ENCODE measurements at regions not wholly inside any gene's neighbourhood (a gene's known extent, or its start where the extent isn't known, plus 50 kb on each side); places are given as distances from the start of the nearest gene placed in this dataset.
"Not testable (repeated sequence)": the region's sequence is repeated elsewhere in the genome, so short reads cannot be mapped to it uniquely, and the experiment has no call there.

DNA sequence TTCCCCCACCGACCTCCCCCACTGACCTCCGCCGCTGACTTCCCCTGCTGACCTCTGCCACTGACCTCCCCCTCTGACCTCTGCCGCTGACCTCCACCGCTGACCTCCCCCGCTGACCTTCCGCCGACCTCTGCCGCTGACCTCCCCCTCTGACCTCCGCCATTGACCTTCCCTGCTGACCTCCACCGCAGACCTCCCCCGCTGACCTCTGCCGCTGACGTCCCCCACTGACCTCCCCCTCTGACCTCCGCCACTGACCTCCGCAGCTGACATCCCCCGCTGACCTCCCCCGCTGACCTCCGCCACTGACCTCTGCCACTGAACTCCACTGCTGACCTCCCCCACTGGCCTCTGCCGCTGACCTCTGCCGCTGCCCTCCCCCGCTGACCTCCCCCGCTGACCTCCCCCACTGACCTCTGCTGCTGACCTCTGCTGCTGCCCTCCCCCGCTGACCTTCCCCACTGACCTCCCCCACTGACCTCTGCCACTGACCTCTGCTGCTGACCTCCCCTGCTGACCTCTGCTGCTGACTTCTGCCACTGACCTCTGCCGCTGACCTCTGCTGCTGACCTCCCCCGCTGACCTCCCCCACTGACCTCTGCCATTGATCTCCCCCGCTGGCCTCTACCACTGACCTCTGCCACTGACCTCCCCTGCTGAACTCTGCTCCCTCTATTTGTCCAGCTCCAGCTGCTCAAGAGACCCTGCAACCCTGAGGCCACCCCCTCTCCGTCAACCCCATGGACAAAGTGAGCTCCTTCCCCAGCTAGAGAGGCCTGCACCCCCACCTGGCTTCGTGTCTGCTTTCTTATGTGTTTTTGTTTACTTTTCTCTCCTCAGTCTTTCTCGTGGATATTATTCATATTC lies 91.4 kb upstream of the AFDN start:
- DNase-seq (ENCODE audit: low read depth): no peak

DNA sequence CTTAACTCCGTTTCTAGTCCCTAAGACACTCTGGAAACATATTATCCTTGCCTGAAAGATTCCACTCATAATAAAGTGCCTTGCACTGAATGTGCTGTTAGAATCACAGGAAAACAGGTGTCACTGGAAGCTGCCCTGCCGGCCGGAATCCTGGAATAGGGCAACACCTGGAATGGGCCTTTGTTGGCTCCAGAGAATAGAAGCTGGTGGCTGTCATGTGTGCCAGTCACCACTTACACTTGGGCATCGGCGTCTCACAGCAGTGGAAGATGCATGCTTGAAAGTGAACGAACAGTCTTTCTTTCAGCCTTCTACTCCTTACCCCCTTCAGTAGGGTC lies 90.8 kb upstream of the AFDN start:
- no peak for DNase-seq (ENCODE audit: low read depth)

DNA sequence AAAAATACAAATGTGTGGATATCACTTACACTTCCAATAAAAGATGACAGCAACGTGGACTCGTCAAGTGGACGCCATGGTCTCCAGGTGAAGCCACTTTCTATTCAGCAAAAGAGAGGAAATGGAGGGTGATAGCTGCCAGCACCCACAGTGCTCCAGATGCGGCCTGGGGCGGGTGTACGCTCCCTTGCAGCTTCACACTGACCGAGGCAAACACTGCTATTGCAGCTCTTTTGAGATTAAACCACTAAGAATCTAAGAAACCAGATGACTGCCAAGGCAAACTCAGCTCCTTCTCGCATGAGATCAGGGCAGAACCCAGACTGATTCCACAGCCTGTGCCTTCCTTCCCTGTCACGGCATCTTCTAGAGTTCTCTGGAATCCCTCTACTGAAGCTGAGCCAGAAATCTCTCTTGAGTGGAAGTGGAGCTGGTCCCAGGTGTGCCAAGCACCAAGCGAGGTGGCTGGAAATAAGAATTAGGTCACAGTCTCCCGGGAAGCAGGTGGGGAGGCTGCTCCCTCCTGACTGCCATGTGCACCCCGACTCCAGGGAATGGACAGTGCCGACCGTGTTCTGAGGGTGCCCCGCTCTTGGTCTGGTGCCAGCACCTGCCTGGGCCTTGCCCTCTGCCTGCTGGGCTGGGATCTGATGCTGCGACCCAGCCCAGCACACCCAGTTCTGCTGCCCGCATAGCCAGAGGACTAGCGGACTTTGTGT lies 90.1 kb upstream of the AFDN start:
- no peak for DNase-seq (ENCODE audit: low read depth)

DNA sequence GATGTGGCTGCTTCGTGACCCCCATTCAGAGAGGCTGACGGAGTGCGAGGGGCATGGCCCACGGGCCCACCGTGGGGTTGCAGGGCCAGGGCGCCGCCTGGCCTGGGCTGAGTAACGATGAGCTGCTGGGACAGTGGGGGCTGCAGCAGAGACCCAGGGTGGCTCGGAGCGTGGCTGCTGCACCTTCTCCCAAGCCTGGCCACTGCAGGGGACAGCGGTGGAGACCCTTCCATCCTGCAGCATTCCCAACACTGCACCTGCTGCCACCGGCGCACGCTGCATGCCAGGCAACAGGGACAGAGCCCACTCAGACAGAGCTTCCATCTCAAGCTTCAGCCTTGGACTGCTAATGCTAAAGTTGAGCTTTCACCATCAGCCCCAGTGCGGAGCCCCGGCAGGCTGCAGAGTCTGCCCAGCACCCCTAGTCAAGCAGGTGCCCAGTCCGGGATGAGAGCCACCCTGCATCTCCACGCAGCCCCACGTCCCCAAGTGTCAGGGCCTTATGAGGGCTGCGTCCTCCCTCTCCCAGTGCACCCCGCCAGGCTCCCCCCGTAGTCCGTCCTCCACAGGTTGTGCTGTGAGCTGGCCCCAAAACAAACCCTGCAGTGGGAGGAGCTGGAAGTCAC lies 89.4 kb upstream of the AFDN start:
- no peak for DNase-seq (ENCODE audit: low read depth)

DNA sequence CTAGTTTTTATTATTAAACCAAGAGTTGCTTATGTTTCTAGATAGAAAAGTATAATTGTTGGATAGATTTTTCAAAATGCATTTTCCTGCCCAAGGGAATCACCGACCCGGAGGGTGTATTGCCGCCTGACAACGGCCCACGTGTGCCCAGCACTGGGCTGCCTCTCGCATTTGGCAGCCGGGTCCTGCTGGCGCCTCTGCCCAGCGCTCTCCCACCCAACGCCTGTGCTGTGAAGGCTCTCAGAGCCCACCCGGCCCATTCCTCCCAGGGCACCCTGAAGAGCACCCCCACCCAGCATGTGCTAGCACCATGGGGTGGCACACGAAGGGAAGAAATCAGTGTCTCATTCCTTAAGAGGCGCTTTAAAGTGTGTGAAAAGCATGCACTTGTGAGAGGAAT lies 88.3 kb upstream of the AFDN start:
- no peak for DNase-seq (ENCODE audit: low read depth)

DNA sequence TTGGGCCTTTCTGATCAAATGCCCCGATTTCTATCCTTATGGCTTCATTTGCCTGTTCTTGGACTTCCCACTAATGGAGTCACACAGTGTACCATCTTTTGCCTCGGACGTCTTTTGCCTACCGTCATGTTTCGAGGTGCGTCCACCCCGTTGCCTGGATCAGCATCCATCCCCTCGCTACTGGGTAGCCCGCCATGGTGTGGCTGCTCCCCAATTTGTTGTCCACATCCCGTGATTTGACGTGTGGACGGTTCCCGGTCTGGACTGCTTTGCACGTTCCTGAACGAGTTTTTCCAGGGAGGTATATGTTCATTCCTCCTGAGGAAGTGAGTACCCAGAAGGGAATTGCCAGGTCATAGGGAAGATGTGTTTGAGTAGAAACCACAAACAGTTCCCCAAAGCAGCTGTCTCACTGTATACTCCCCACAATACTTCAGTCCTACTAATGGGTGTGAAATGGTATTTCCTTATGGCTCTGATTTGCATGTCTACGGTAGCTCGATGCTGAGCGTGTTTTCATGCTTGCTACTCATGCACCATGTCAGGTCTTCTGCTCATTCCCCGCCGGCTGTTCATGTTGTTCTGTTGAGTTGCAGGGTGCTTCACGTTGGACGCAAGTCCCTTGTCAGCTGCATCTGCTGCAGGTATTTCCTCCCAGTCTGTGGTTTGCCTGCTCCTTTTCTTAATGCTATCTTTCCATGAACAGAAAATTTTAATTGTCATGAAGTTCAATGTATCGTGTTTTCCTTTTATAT lies 86.8 kb upstream of the AFDN start:
- DNase-seq (ENCODE audit: low read depth): no peak

DNA sequence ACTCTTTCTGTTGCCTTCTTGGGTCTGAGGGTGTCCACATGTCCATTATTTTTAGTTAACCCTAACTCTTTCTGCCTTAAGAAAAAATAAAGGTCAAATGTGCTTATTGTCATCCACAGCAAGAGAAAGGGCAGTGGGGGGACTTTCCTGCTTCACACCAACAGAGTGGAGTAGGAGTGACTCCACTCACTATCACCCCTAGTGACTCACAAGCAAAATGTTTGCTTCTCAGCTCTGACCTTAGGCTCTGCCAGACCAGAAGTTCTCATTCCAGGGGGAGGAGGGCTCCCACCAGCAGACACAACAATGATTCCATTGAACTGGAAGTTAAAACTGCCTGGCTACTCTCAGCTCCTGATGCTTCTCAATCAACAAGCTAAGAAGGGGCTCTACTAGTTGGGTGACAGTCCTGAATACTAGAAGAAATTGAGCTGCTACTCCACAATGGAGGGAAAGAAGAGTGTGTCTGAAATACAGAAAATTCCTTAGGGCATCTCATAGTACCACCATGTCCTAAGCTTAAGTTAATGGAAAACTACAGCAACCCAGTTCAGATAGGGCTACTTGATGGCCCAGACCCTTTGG lies 83.9 kb upstream of the AFDN start:
- DNase-seq (ENCODE audit: low read depth): no peak

DNA sequence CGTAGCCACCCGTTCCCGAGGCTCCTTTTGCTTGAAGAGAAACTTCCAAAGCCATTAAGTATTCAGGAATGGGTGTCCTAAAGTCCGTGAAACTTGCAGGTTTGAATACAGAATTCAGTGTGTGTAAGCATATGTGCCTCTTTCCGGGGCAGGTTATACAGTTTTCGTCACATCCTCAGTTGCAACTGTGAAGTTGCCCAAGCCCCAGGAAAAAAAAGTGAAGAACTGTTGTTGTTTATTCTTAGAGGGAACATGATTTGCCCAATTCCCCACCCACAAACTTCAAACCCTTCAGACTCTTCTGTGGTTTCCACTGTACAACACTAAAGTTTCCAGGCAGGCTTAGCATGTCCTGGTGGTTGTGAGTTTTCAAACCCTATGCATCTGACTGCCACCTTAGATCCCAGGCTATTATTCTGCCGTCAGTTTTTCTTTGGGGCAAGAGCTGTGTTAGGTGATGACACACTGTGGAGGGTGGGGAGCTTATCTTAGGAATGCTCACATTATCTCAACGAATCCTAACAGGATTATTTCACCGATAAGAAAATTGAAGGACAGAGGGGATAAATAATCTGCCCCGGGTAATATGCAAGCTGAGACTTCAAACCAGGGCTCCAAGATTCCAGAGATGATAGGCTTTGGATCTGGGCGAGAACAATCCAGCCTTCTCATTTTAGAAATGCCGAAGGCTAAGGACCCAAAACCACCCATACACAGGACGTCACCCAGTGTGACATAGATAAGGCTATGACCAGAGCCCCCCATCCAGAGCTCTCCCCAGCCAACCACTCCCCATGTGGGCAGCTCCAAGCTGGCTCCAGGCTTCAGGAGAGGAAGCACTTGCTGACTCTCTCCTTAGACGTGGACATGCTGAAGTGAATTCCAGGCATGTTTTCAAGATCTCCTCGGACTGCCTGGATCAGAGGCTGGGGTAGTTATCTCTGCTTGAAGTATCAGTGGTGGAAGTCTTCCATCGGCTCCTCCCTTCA lies 81.7 kb upstream of the AFDN start:
- DNase-seq (ENCODE audit: low read depth): no peak

DNA sequence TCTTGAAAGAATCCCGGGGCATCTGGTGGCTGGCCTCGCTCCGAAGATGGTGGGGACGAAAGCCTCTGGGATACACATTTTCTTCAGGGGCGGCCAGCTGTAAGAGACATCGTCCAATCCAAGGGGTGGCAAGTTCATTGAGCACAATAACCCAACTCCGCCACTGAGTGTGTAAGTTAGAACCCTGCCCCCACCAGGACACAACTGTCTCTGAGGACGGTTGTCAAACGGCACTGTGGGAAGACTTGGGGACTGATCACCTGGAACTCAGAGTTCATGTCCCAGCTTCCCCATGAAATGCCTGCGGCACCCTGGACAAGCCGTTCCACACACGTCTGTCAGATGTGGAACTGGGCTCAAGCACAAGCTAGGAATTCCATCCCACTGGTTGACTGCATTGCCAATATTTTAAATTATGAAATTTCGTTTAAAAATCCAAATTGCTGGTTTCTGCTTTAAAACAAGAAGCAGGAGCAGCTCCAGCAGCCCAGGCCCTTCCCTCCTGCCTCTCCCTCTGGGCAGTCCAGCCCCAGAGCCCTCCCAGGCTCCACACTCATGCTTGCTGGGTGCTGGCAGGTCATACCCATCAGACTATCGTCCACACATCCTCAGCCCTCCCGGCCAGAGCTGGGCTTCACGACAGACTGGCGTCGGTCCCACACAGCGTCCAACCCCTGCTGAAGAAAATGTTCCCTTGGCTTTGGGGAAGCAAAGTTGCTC lies 80.9 kb upstream of the AFDN start:
- no peak for DNase-seq (ENCODE audit: low read depth)

DNA sequence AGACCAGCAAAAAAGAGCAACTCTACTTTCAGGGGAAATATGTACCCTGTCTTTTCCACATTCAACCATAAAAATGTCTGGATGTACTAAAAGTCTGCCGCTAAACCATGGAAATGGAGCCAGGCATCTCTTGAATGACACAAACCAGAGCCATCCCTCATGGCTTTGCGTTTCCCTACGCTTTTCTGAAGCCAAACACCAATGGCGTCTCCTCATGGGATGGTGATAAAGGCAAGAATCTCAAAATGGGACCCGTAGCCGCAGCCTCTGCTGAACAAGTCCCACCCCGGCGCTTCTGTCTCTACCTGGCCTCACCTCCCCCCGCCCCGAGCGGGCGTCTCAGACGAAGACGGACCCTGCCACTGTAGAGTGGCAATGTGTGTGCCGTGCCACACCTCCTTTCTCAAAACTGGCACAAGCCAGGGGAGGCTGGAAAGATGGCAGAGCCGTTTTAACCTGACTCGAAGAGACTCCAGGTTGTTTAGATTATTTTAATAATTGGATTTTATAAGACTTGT lies 80.3 kb upstream of the AFDN start:
- DNase-seq (ENCODE audit: low read depth): no peak

DNA sequence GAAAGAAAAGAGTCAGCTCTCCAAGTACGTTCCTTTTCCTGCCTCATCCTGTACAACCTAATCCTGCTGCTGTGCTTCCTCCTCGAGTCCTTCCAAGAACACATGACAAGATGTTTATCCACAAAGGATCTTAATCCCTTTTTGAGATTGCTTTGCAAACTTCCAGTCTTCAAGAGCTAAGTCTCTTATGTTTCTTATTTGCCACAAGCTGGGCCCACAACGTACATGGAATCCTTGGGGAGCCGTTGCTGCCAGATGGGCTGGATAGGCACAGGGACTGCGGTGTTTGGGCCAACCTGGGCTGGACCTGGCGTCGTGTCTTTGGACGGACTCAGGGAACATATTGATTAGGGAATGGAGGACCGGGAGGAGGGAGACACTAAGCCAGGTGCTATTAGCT lies 79.7 kb upstream of the AFDN start:
- DNase-seq (ENCODE audit: low read depth): no peak

DNA sequence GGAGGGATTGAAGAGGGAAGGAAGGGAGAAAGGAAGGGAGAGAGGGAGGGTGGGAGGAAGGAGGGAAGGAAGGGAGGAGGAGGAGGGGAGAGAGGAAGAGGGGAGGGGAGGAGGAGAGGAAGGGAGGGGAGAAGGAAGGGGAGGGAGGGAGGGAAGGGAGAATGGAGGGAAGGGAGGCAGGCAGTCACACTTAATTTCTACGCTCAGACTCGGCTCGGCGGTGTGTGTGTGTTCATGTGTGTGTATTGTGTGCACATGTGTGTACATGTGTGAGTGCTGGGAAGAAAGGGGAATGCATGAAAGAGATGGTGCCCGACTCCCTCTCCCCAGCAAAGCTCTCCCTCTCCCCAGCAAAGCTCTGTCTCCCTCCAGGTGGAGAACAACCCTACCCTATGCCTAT lies 79.1 kb upstream of the AFDN start:
- no peak for DNase-seq (ENCODE audit: low read depth)

DNA sequence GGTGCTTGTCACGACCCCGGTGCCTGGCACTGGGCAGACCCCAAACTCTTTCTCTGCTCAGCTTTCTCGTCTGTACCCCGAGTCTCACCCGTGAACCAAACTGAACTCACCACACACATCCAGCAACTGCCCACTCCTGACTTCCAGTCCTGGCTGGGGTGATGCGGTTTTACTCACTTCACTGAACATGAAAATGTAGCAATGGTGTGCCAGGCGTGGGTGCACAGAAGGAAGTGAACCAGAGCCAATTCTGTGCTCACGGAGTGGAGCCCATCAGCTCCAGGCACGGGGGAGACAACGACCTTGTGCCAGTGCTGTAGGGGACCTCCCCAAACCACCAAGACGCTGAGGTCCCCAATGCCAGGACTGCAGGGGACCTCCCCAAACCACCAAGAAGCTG lies 78.7 kb upstream of the AFDN start:
- no peak for DNase-seq (ENCODE audit: low read depth)

DNA sequence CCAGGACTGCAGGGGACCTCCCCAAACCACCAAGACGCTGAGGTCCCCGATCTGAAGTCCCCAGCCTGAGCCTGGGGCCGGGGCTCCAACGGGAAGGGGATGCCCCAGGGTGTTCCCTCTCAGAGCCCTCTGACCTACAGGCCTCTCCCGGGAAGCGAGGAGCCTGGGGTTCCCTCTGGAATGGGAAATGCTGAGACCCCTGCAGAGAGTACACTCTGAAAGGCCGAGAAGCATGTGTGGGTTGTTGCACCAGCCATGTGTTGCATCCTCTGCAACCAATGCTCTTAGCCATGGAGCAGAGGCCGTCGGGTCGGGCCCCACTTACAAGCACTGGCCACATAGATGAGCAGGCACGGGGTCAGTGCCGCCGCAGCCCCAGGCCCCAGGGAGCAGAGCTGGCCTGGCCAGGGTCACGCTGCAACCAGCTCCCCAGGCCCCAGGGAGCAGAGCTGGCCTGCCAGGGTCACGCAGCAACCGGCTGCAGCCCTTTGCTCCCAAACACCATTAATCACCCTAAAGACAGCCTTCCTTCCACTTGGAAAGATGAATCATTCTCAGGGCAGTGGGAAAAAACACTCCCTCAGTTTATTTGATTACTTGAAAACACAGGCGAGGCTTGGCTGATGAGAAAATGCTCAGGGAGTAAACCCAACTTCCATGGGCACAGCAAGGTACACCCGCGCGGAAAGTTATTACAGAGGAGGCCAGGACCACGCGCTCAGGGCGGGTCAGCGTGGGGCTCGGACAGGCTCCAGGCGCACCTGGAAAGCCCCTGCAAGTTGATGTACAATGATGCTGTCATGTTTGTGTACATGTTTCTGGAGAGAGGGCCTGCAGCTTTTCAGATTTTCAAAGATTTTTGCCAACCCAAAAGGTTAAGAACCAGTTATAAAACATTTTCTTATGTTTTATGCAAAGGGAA lies 78.0 kb upstream of the AFDN start:
- no peak for DNase-seq (ENCODE audit: low read depth)

DNA sequence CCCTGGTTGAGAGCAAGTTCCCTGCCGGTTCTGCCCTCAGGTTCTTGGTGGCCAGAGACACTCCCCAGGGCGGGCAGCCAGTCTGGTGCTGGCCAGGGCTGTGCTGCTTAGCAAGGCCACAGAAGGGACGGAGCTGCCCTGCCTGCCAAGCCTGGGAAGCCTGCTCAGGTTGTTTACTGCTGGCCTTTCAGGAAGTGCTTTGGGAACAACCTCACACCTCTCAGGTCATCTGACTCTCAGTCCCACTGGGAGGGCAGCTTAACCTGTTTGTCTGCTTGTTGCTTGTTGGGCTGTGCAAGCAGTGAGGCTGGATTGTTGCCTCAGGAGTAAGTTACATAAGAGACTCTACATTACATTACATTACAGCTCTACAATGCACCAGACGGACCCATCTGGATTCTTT lies 75.8 kb upstream of the AFDN start:
- no peak for DNase-seq (ENCODE audit: low read depth)

DNA sequence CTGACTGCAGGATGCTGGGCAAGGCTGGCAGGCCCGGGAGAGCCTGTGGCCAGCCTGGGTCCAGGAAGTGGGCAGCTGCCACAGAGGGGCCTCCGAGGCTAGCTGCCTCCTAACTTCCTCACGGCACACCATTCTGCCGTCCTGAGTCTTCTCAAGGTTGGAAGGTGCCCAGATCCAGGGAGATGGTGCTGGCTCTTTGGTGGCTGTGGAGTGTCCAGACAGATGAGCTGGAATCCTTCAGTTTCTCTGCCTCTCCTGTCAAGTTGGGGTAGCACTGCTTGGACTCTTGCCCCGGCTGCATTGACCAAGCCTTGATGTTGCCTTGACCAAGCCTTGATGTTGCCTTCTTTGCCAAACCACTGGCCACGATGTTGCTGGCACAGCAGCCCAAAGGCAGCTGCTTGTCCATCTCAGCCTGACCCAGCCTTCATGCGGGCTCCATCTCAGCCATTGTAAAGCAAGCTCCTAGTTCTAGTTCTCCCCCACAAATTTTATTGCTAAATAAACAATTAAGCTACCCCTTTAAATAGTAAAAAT lies 75.1 kb upstream of the AFDN start:
- no peak for DNase-seq (ENCODE audit: low read depth)

DNA sequence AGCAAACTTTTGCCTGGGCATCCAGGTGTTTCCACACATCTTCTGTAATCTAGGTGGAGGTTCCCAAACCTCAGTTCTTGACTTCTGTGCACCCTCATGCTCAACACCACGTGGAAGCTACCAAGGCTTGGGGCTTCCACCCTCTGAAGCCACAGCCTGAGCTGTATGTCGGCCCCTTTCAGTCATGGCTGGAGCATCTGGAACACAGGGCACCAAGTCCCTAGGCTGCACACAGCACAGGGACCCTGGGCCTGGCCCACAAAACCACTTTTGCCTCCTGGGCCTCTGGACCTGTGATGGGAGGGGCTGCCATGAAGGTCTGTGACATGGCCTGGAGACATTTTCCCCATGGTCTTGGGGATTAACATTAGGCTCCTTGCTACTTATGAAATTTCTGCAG lies 73.4 kb upstream of the AFDN start:
- DNase-seq (ENCODE audit: low read depth): not testable (repeated sequence)

DNA sequence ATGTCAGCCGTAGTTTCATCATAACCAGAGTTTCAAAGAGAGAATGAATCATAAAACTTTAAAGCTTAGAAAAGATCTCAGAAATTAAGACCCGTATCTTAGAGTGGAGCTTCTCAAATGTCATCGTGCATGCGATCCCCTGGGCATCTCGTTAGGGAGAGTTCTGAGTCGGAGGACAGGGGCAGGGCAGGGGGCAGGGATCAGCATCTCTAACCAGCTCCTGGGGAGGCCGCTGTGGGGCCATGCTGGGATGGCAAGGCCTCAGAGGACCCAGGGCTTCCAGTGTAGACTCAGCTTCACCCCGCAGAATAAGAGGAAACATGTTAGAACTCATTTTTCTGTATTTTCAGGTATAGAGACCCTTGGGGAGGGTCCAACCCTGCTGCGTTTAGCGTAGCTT lies 72.0 kb upstream of the AFDN start:
- no peak for DNase-seq (ENCODE audit: low read depth)

DNA sequence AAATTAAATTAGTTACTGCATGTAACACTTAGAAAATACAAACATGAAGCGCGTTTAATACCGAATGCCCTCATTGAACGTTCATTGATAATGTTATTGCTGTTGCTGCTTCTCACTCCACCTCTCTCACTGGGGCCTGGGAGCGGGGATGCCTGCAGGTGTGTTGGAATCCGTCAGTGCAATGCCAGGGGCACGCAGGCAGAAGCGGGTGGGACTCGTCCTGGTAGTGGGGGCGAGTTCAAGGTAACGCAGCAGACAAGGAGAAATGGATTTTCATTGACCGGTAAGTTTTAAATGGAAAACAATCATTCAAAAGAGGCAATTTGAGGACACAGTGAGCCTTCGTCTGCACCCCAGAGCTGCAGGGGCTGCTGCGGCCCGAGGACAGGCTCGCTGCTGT lies 71.2 kb upstream of the AFDN start:
- DNase-seq (ENCODE audit: low read depth): no peak
